Limb (tissue), 2 donors: ENCODE measurements at regions not wholly inside any gene's neighbourhood (a gene's known extent, or its start where the extent isn't known, plus 50 kb on each side); places are given as distances from the start of the nearest gene placed in this dataset.
"Not testable (repeated sequence)": the region's sequence is repeated elsewhere in the genome, so short reads cannot be mapped to it uniquely, and the experiment has no call there.

Experiments
- DNase-seq, 2 donors: peaks; one replicate each; pipeline ENCODE4 v3.0.0-alpha.2; 2016; ENCODE audit errors: extremely low spot score in 2 of 2

GRCh38 chr2:226579519-226579918 lies 220.1 kb downstream of the IRS1 start:
- no peak for DNase-seq

GRCh38 chr2:226578879-226579278 lies 220.7 kb downstream of the IRS1 start:
- DNase-seq: no peak

GRCh38 chr2:226578373-226578772 lies 221.2 kb downstream of the IRS1 start:
- no peak for DNase-seq

- DNase-seq: no peak
Measured at GRCh38 chr2:226575928-226576327, 223.7 kb downstream of the IRS1 start.

GRCh38 chr2:226573158-226573557 lies 226.5 kb downstream of the IRS1 start:
- no peak for DNase-seq

GRCh38 chr2:226564667-226565066 lies 235.0 kb downstream of the IRS1 start:
- DNase-seq: no peak

GRCh38 chr2:226561962-226562361 lies 237.7 kb downstream of the IRS1 start:
- no peak for DNase-seq

- DNase-seq: no peak
Measured at GRCh38 chr2:226560325-226560724, 239.3 kb downstream of the IRS1 start.

GRCh38 chr2:226559536-226559935 lies 240.1 kb downstream of the IRS1 start:
- DNase-seq: no peak

GRCh38 chr2:226558418-226558817 lies 241.2 kb downstream of the IRS1 start:
- no peak for DNase-seq

GRCh38 chr2:226556050-226556449 lies 243.6 kb downstream of the IRS1 start:
- DNase-seq: no peak

GRCh38 chr2:226554701-226555100 lies 244.9 kb downstream of the IRS1 start:
- DNase-seq: no peak

GRCh38 chr2:226553333-226553732 lies 246.3 kb downstream of the IRS1 start:
- DNase-seq: no peak

- DNase-seq: no peak
Measured at GRCh38 chr2:226552571-226553285, 246.9 kb downstream of the IRS1 start.

GRCh38 chr2:226551522-226552250 lies 247.9 kb downstream of the IRS1 start:
- no peak for DNase-seq

- no peak for DNase-seq
Measured at GRCh38 chr2:226550801-226551200, 248.8 kb downstream of the IRS1 start.

GRCh38 chr2:226548732-226549131 lies 250.9 kb downstream of the IRS1 start:
- no peak for DNase-seq

GRCh38 chr2:226544596-226545210 lies 254.9 kb downstream of the IRS1 start:
- DNase-seq: no peak

GRCh38 chr2:226540204-226540994 lies 259.2 kb downstream of the IRS1 start:
- no peak for DNase-seq

- no peak for DNase-seq
Measured at GRCh38 chr2:226536410-226536809, 263.2 kb downstream of the IRS1 start.

- DNase-seq: not testable (repeated sequence)
Measured at GRCh38 chr2:226532976-226533375, 266.6 kb downstream of the IRS1 start.
